GM23338 (cell line): ENCODE measurements at regions not wholly inside any gene's neighbourhood (a gene's known extent, or its start where the extent isn't known, plus 50 kb on each side); places are given as distances from the start of the nearest gene placed in this dataset.

Source experiments
- ATAC-seq: fragments of 200-7000 bp; cut with Tn5 transposase; 3 replicates; pipeline ENCODE4 v1.9.1; 2020
- DNase-seq: peaks from one replicate; pipeline ENCODE4 v3.0.0-alpha.2; 2015; ENCODE audit warnings: low spot score
- H2AFZ ChIP-seq: fragments of 200-600 bp; sonication (generic); 2 replicates; pipeline ENCODE4 v1.8.0; 2016; ENCODE audit warnings: antibody characterized with exemption, mild to moderate bottlenecking, moderate library complexity
- H3F3A ChIP-seq: fragments of 200-600 bp; sonication (generic); replicated peaks from 2 replicates; pipeline ENCODE4 v1.8.0; 2017; ENCODE audit warnings: antibody characterized with exemption, mixed run types, low read depth
- H3K27ac ChIP-seq: fragments of 200-600 bp; sonication (generic); 2 replicates; pipeline ENCODE4 v1.6.1; 2016; ENCODE audit warnings: low read depth
- H3K27me3 ChIP-seq: fragments of 200-600 bp; sonication (generic); 2 replicates; pipeline ENCODE4 v1.8.0; 2016; ENCODE audit warnings: mild to moderate bottlenecking, mixed run types, moderate library complexity; ENCODE audit not compliant: insufficient read depth
- H3K36me3 ChIP-seq: fragments of 200-600 bp; sonication (generic); 2 replicates; pipeline ENCODE4 v1.8.0; 2016; ENCODE audit warnings: mild to moderate bottlenecking; ENCODE audit not compliant: insufficient read depth
- H3K4me1 ChIP-seq: fragments of 200-600 bp; sonication (generic); 2 replicates; pipeline ENCODE4 v1.8.0; 2016; ENCODE audit warnings: mild to moderate bottlenecking, moderate library complexity; ENCODE audit not compliant: insufficient read depth
- H3K4me2 ChIP-seq: fragments of 200-600 bp; sonication (generic); 2 replicates; pipeline ENCODE4 v1.7.1; 2017; ENCODE audit warnings: mixed run types
- H3K4me3 ChIP-seq: fragments of 200-600 bp; sonication (generic); 2 replicates; pipeline ENCODE4 v1.6.1; 2016; ENCODE audit warnings: mixed run types
- H3K79me2 ChIP-seq: fragments of 200-600 bp; sonication (generic); replicated peaks from 2 replicates; pipeline ENCODE4 v1.8.0; 2017; ENCODE audit warnings: mild to moderate bottlenecking; ENCODE audit not compliant: insufficient read depth
- H3K9me2 ChIP-seq: fragments of 200-600 bp; sonication (generic); 2 replicates; pipeline ENCODE4 v1.8.0; 2017; ENCODE audit not compliant: insufficient read depth
- H4K20me1 ChIP-seq: fragments of 200-600 bp; sonication (generic); replicated peaks from 2 replicates; pipeline ENCODE4 v1.8.0; 2017; ENCODE audit warnings: mild to moderate bottlenecking; ENCODE audit not compliant: insufficient read depth
- H3K27ac Mint-ChIP-seq: 2 replicates; pipeline ENCODE4 v1.8.0; 2020; ENCODE audit warnings: inconsistent platforms, mild to moderate bottlenecking, moderate library complexity, mixed read lengths
- H3K27me3 Mint-ChIP-seq: 3 replicates; pipeline ENCODE4 v1.8.0; 2022; ENCODE audit warnings: low read depth, mild to moderate bottlenecking, moderate library complexity, mixed read lengths, inconsistent platforms; ENCODE audit not compliant: insufficient read depth, poor library complexity
- H3K36me3 Mint-ChIP-seq: 3 replicates; pipeline ENCODE4 v1.8.0; 2021; ENCODE audit warnings: low read depth, mild to moderate bottlenecking, inconsistent platforms, moderate library complexity, mixed read lengths
- H3K4me1 Mint-ChIP-seq: 3 replicates; pipeline ENCODE4 v1.8.0; 2020; ENCODE audit warnings: mild to moderate bottlenecking, inconsistent platforms, mixed read lengths
- H3K4me3 Mint-ChIP-seq: 3 replicates; pipeline ENCODE4 v1.8.0; 2021; ENCODE audit warnings: moderate library complexity, mild to moderate bottlenecking, inconsistent platforms, mixed read lengths
- H3K9me3 Mint-ChIP-seq: 3 replicates; pipeline ENCODE4 v1.8.0; 2020; ENCODE audit warnings: moderate library complexity, mild to moderate bottlenecking, inconsistent platforms, mixed read lengths
- CREB1 ChIP-seq: fragments of 250-450 bp; sonication (Bioruptor Pico); IDR thresholded peaks from 2 replicates; pipeline ENCODE4 v1.5.0; 2020; ENCODE audit warnings: low read depth, mild to moderate bottlenecking, moderate library complexity
- CTCF ChIP-seq, 2 experiments: fragments of 200-600 bp in 1 of 2; sonication (generic) in 1 of 2; conservative IDR thresholded peaks; 2 replicates each; pipeline versions ENCODE4 v1.5.1 to v1.6.1; 2016 to 2017; ENCODE audit warnings: antibody characterized with exemption in 2 of 2, low read depth in 2 of 2, mild to moderate bottlenecking in 2 of 2, moderate library complexity in 1 of 2
- ETS1 ChIP-seq: IDR thresholded peaks from 2 replicates; pipeline ENCODE4 v1.6.1; 2016; ENCODE audit warnings: antibody characterized with exemption
- EZH2 ChIP-seq: fragments of 200-600 bp; sonication (generic); IDR thresholded peaks from one replicate; pipeline ENCODE4 v1.8.0; 2017; ENCODE audit warnings: antibody characterized with exemption, mild to moderate bottlenecking, low read depth; ENCODE audit not compliant: unreplicated experiment
- EZH2phosphoT487 ChIP-seq: fragments of 200-600 bp; sonication (generic); IDR thresholded peaks from one replicate; pipeline ENCODE4 v1.8.1; 2018; ENCODE audit warnings: antibody characterized with exemption; ENCODE audit not compliant: unreplicated experiment
- JUNB ChIP-seq: IDR thresholded peaks from one replicate; pipeline ENCODE4 v1.6.1; 2016; ENCODE audit warnings: antibody characterized with exemption; ENCODE audit not compliant: unreplicated experiment
- NANOG ChIP-seq: IDR thresholded peaks from 2 replicates; pipeline ENCODE4 v1.6.1; 2016; ENCODE audit warnings: antibody characterized with exemption, borderline replicate concordance
- POLR2AphosphoS5 ChIP-seq: IDR thresholded peaks from 2 replicates; pipeline ENCODE4 v1.6.1; 2016; ENCODE audit warnings: antibody characterized with exemption, low read depth
- ZNF114 ChIP-seq: fragments of 250-450 bp; sonication (Bioruptor Pico); IDR thresholded peaks from 2 replicates; pipeline ENCODE4 v1.5.0; 2020; ENCODE audit warnings: mild to moderate bottlenecking, moderate library complexity
- ZNF331 ChIP-seq: fragments of 250-450 bp; sonication (Bioruptor Pico); IDR thresholded peaks from 2 replicates; pipeline ENCODE4 v1.5.0; 2020; ENCODE audit warnings: low read depth, mild to moderate bottlenecking, moderate library complexity
- ZNF462 ChIP-seq: fragments of 250-450 bp; sonication (Bioruptor Pico); IDR thresholded peaks from 2 replicates; pipeline ENCODE4 v1.5.0; 2020; ENCODE audit warnings: mild to moderate bottlenecking, moderate library complexity
- TF ChIP-seq, protein P1 (sequence below): IDR thresholded peaks from one replicate; pipeline ENCODE4 v1.6.1; 2018; ENCODE audit warnings: antibody characterized with exemption; ENCODE audit not compliant: unreplicated experiment

DNA sequence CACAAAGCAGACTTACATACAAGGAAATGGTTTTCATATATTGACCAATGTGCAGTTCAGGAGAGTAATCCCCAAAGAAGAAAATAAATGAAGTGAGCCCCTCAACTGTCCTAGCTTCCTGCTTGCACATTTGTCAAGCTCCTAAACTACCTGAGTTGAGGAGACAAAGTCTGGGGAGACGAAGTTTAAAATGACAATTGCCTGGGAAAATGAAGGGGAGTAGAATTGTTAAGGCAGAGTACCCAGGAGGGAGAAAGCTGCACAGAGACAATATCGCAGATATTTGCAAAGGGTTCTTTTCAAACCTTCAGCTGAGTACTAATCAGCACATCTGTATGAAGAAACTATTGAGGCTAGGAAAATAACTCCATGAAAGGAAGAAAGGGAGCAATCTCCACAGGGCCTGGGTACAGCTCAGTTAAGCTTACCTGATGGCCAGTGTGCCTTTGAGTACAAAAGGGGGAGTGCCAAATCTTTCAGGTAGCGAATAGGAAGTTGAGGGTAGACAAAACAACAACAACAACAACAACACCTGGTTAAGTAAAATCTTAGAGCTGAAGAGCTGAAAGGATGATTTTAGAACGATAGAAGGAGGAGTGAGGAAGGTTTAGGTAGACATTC is 1700.1 kb upstream of the PRR20A start (continued):
- no peak for TF ChIP-seq CTCF (conservative IDR thresholded peaks at IDR 0.05; ENCODE audit: low read depth in 2 of 2)
- no peak for TF ChIP-seq EZH2
- TF ChIP-seq NANOG, result no peak
- TF ChIP-seq JUNB, result no peak

DNA sequence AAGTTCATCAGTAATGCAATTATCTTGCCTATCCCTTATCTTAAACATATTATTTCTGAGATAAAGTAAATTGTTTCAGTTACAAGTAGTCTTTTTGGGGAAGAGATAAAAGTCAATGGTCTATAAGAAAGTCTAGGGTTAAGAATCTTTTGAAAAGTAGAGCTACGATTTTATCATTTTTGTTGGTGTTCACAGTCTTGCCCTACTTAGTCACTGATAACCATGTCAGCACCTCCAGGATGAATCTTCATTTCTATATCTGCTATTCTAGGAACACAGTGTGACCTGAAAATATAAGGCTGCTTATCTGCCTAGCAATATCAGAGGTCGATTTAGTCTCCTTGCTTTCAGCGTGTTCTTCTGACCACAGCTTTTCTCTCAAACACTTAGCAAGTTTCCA is 1676.5 kb upstream of the PRR20A start:
- H3K9me3 Mint-ChIP-seq, result no peaks in the 10 kb centered on the region
- no peak for ATAC-seq
- TF ChIP-seq CREB1 (CRISPR knock-in tag) (no peak), ETS1 (no peak), EZH2phosphoT487 (no peak), ZNF331 (no peak), POLR2AphosphoS5 (no peak), ZNF114 (no peak), JUNB (no peak), ZNF462 (CRISPR knock-in tag) (no peak)
- TF ChIP-seq, protein P1, sequence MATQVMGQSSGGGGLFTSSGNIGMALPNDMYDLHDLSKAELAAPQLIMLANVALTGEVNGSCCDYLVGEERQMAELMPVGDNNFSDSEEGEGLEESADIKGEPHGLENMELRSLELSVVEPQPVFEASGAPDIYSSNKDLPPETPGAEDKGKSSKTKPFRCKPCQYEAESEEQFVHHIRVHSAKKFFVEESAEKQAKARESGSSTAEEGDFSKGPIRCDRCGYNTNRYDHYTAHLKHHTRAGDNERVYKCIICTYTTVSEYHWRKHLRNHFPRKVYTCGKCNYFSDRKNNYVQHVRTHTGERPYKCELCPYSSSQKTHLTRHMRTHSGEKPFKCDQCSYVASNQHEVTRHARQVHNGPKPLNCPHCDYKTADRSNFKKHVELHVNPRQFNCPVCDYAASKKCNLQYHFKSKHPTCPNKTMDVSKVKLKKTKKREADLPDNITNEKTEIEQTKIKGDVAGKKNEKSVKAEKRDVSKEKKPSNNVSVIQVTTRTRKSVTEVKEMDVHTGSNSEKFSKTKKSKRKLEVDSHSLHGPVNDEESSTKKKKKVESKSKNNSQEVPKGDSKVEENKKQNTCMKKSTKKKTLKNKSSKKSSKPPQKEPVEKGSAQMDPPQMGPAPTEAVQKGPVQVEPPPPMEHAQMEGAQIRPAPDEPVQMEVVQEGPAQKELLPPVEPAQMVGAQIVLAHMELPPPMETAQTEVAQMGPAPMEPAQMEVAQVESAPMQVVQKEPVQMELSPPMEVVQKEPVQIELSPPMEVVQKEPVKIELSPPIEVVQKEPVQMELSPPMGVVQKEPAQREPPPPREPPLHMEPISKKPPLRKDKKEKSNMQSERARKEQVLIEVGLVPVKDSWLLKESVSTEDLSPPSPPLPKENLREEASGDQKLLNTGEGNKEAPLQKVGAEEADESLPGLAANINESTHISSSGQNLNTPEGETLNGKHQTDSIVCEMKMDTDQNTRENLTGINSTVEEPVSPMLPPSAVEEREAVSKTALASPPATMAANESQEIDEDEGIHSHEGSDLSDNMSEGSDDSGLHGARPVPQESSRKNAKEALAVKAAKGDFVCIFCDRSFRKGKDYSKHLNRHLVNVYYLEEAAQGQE, result no peak

More for the DNA sequence above, 1676.5 kb upstream of the PRR20A start:
- H3K27me3 Mint-ChIP-seq, result no peaks in the 10 kb centered on the region
- H3K4me3 ChIP-seq, result no peak overlapping the region
- no peak overlapping the region for H2AFZ ChIP-seq
- no peaks in the 10 kb centered on the region for H3F3A ChIP-seq
- no peak overlapping the region for H3K4me2 ChIP-seq
- H3K27ac Mint-ChIP-seq, result no peak overlapping the region
- H3K27me3 ChIP-seq, result no peaks in the 10 kb centered on the region
- DNase-seq, result no peak
- H3K4me1 ChIP-seq, result no peaks in the 10 kb centered on the region
- H3K4me3 Mint-ChIP-seq, result no peak overlapping the region
- H3K4me1 Mint-ChIP-seq, result peaks cover 5% of the 10 kb centered on the region
- no peaks in the 10 kb centered on the region for H3K36me3 ChIP-seq
- no peaks in the 10 kb centered on the region for H3K79me2 ChIP-seq
- H4K20me1 ChIP-seq, result no peaks in the 10 kb centered on the region
- H3K27ac ChIP-seq, result no peak overlapping the region
- no peaks in the 10 kb centered on the region for H3K36me3 Mint-ChIP-seq
- no peaks in the 10 kb centered on the region for H3K9me2 ChIP-seq
